GM23338 (cell line): ENCODE measurements at regions not wholly inside any gene's neighbourhood (a gene's known extent, or its start where the extent isn't known, plus 50 kb on each side); places are given as distances from the start of the nearest gene placed in this dataset.
"Not testable (repeated sequence)": the region's sequence is repeated elsewhere in the genome, so short reads cannot be mapped to it uniquely, and the experiment has no call there.

Experiments
- ATAC-seq: fragments of 200-7000 bp; cut with Tn5 transposase; 3 replicates; pipeline ENCODE4 v1.9.1; 2020
- DNase-seq: peaks from one replicate; pipeline ENCODE4 v3.0.0-alpha.2; 2015; ENCODE audit warnings: low spot score
- H2AFZ ChIP-seq: fragments of 200-600 bp; sonication (generic); 2 replicates; pipeline ENCODE4 v1.8.0; 2016; ENCODE audit warnings: antibody characterized with exemption, mild to moderate bottlenecking, moderate library complexity
- H3F3A ChIP-seq: fragments of 200-600 bp; sonication (generic); replicated peaks from 2 replicates; pipeline ENCODE4 v1.8.0; 2017; ENCODE audit warnings: antibody characterized with exemption, mixed run types, low read depth
- H3K27ac ChIP-seq: fragments of 200-600 bp; sonication (generic); 2 replicates; pipeline ENCODE4 v1.6.1; 2016; ENCODE audit warnings: low read depth
- H3K27me3 ChIP-seq: fragments of 200-600 bp; sonication (generic); 2 replicates; pipeline ENCODE4 v1.8.0; 2016; ENCODE audit warnings: mild to moderate bottlenecking, mixed run types, moderate library complexity; ENCODE audit not compliant: insufficient read depth
- H3K36me3 ChIP-seq: fragments of 200-600 bp; sonication (generic); 2 replicates; pipeline ENCODE4 v1.8.0; 2016; ENCODE audit warnings: mild to moderate bottlenecking; ENCODE audit not compliant: insufficient read depth
- H3K4me1 ChIP-seq: fragments of 200-600 bp; sonication (generic); 2 replicates; pipeline ENCODE4 v1.8.0; 2016; ENCODE audit warnings: mild to moderate bottlenecking, moderate library complexity; ENCODE audit not compliant: insufficient read depth
- H3K4me2 ChIP-seq: fragments of 200-600 bp; sonication (generic); 2 replicates; pipeline ENCODE4 v1.7.1; 2017; ENCODE audit warnings: mixed run types
- H3K4me3 ChIP-seq: fragments of 200-600 bp; sonication (generic); 2 replicates; pipeline ENCODE4 v1.6.1; 2016; ENCODE audit warnings: mixed run types
- H3K79me2 ChIP-seq: fragments of 200-600 bp; sonication (generic); replicated peaks from 2 replicates; pipeline ENCODE4 v1.8.0; 2017; ENCODE audit warnings: mild to moderate bottlenecking; ENCODE audit not compliant: insufficient read depth
- H3K9me2 ChIP-seq: fragments of 200-600 bp; sonication (generic); 2 replicates; pipeline ENCODE4 v1.8.0; 2017; ENCODE audit not compliant: insufficient read depth
- H4K20me1 ChIP-seq: fragments of 200-600 bp; sonication (generic); replicated peaks from 2 replicates; pipeline ENCODE4 v1.8.0; 2017; ENCODE audit warnings: mild to moderate bottlenecking; ENCODE audit not compliant: insufficient read depth
- H3K27ac Mint-ChIP-seq: 2 replicates; pipeline ENCODE4 v1.8.0; 2020; ENCODE audit warnings: inconsistent platforms, mild to moderate bottlenecking, moderate library complexity, mixed read lengths
- H3K27me3 Mint-ChIP-seq: 3 replicates; pipeline ENCODE4 v1.8.0; 2022; ENCODE audit warnings: low read depth, mild to moderate bottlenecking, moderate library complexity, mixed read lengths, inconsistent platforms; ENCODE audit not compliant: insufficient read depth, poor library complexity
- H3K36me3 Mint-ChIP-seq: 3 replicates; pipeline ENCODE4 v1.8.0; 2021; ENCODE audit warnings: low read depth, mild to moderate bottlenecking, inconsistent platforms, moderate library complexity, mixed read lengths
- H3K4me1 Mint-ChIP-seq: 3 replicates; pipeline ENCODE4 v1.8.0; 2020; ENCODE audit warnings: mild to moderate bottlenecking, inconsistent platforms, mixed read lengths
- H3K4me3 Mint-ChIP-seq: 3 replicates; pipeline ENCODE4 v1.8.0; 2021; ENCODE audit warnings: moderate library complexity, mild to moderate bottlenecking, inconsistent platforms, mixed read lengths
- H3K9me3 Mint-ChIP-seq: 3 replicates; pipeline ENCODE4 v1.8.0; 2020; ENCODE audit warnings: moderate library complexity, mild to moderate bottlenecking, inconsistent platforms, mixed read lengths
- CREB1 ChIP-seq: fragments of 250-450 bp; sonication (Bioruptor Pico); IDR thresholded peaks from 2 replicates; pipeline ENCODE4 v1.5.0; 2020; ENCODE audit warnings: low read depth, mild to moderate bottlenecking, moderate library complexity
- CTCF ChIP-seq, 2 experiments: fragments of 200-600 bp in 1 of 2; sonication (generic) in 1 of 2; conservative IDR thresholded peaks; 2 replicates each; pipeline versions ENCODE4 v1.5.1 to v1.6.1; 2016 to 2017; ENCODE audit warnings: antibody characterized with exemption in 2 of 2, low read depth in 2 of 2, mild to moderate bottlenecking in 2 of 2, moderate library complexity in 1 of 2
- EZH2 ChIP-seq: fragments of 200-600 bp; sonication (generic); IDR thresholded peaks from one replicate; pipeline ENCODE4 v1.8.0; 2017; ENCODE audit warnings: antibody characterized with exemption, mild to moderate bottlenecking, low read depth; ENCODE audit not compliant: unreplicated experiment
- EZH2phosphoT487 ChIP-seq: fragments of 200-600 bp; sonication (generic); IDR thresholded peaks from one replicate; pipeline ENCODE4 v1.8.1; 2018; ENCODE audit warnings: antibody characterized with exemption; ENCODE audit not compliant: unreplicated experiment
- JUNB ChIP-seq: IDR thresholded peaks from one replicate; pipeline ENCODE4 v1.6.1; 2016; ENCODE audit warnings: antibody characterized with exemption; ENCODE audit not compliant: unreplicated experiment
- NANOG ChIP-seq: IDR thresholded peaks from 2 replicates; pipeline ENCODE4 v1.6.1; 2016; ENCODE audit warnings: antibody characterized with exemption, borderline replicate concordance
- POLR2AphosphoS5 ChIP-seq: IDR thresholded peaks from 2 replicates; pipeline ENCODE4 v1.6.1; 2016; ENCODE audit warnings: antibody characterized with exemption, low read depth
- ZNF114 ChIP-seq: fragments of 250-450 bp; sonication (Bioruptor Pico); IDR thresholded peaks from 2 replicates; pipeline ENCODE4 v1.5.0; 2020; ENCODE audit warnings: mild to moderate bottlenecking, moderate library complexity
- ZNF331 ChIP-seq: fragments of 250-450 bp; sonication (Bioruptor Pico); IDR thresholded peaks from 2 replicates; pipeline ENCODE4 v1.5.0; 2020; ENCODE audit warnings: low read depth, mild to moderate bottlenecking, moderate library complexity
- ZNF462 ChIP-seq: fragments of 250-450 bp; sonication (Bioruptor Pico); IDR thresholded peaks from 2 replicates; pipeline ENCODE4 v1.5.0; 2020; ENCODE audit warnings: mild to moderate bottlenecking, moderate library complexity
- TF ChIP-seq, protein P1 (sequence below): IDR thresholded peaks from 2 replicates; pipeline ENCODE4 v1.6.1; 2016; ENCODE audit warnings: antibody characterized with exemption

DNA sequence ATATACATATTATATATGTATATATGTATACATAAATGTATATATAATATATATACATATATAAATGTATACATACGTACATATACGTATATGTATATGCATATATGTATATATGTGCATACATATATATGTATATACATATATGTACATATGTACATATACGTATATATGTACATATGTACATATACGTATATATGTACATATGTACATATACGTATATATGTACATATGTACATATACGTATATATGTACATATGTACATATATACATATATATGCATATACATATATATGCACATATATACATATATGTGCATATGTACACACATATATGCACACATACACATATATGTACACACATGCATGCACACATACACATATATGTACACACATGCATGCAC lies 627.3 kb upstream of the LRRTM1 start:
- not testable (repeated sequence) for ATAC-seq, H2AFZ ChIP-seq, H3K4me3 Mint-ChIP-seq, H3K4me2 ChIP-seq, H3K27ac Mint-ChIP-seq, H3K4me3 ChIP-seq, H3K4me1 ChIP-seq, H3K9me2 ChIP-seq, H4K20me1 ChIP-seq, H3K27me3 Mint-ChIP-seq, H3K79me2 ChIP-seq, H3F3A ChIP-seq, H3K27me3 ChIP-seq, H3K4me1 Mint-ChIP-seq, H3K27ac ChIP-seq, DNase-seq
- Mint-ChIP-seq H3K36me3 (peaks cover 14% of the 10 kb centered on the region; the same call in 2 of the 3 replicates), H3K9me3 (peaks cover 22% of the 10 kb centered on the region)
- peaks cover 13% of the 10 kb centered on the region for H3K36me3 ChIP-seq

GRCh38 chr2:80930777-80931176 lies 626.2 kb upstream of the LRRTM1 start:
- Mint-ChIP-seq H3K36me3 (peaks cover 14% of the 10 kb centered on the region; the same call in 2 of the 3 replicates), H3K27ac (no peak overlapping the region)
- no peaks in the 10 kb centered on the region for H3F3A ChIP-seq
- no peak for TF ChIP-seq POLR2AphosphoS5
- TF ChIP-seq ZNF462 (CRISPR knock-in tag), result no peak
- no peak for TF ChIP-seq NANOG
- TF ChIP-seq, protein P1, sequence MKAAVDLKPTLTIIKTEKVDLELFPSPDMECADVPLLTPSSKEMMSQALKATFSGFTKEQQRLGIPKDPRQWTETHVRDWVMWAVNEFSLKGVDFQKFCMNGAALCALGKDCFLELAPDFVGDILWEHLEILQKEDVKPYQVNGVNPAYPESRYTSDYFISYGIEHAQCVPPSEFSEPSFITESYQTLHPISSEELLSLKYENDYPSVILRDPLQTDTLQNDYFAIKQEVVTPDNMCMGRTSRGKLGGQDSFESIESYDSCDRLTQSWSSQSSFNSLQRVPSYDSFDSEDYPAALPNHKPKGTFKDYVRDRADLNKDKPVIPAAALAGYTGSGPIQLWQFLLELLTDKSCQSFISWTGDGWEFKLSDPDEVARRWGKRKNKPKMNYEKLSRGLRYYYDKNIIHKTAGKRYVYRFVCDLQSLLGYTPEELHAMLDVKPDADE, result no peak
- TF ChIP-seq JUNB, result no peak
- no peak for TF ChIP-seq ZNF331 (CRISPR knock-in tag)
- TF ChIP-seq EZH2phosphoT487, result no peak
- TF ChIP-seq ZNF114, result no peak
- no peak for TF ChIP-seq EZH2
- TF ChIP-seq CTCF (conservative IDR thresholded peaks at IDR 0.05; ENCODE audit: low read depth in 2 of 2), result no peak
- TF ChIP-seq CREB1, result no peak

More at GRCh38 chr2:80930777-80931176, 626.2 kb upstream of the LRRTM1 start:
- Mint-ChIP-seq H3K4me1 (no peaks in the 10 kb centered on the region), H3K27me3 (peaks cover 5% of the 10 kb centered on the region), H3K4me3 (no peak overlapping the region), H3K9me3 (peaks cover 22% of the 10 kb centered on the region)
- Histone ChIP-seq H3K4me3 (no peak overlapping the region), H3K79me2 (no peaks in the 10 kb centered on the region), H3K4me2 (no peak overlapping the region), H2AFZ (no peak overlapping the region), H3K27me3 (no peaks in the 10 kb centered on the region), H3K27ac (no peak overlapping the region), H3K9me2 (no peaks in the 10 kb centered on the region), H4K20me1 (no peaks in the 10 kb centered on the region), H3K36me3 (peaks cover 13% of the 10 kb centered on the region), H3K4me1 (no peaks in the 10 kb centered on the region)
- ATAC-seq, result no peak
- DNase-seq, result peak; percentile 26
